ENCODE measurements at regions not wholly inside any gene's neighbourhood (a gene's known extent, or its start where the extent isn't known, plus 50 kb on each side); places are given as distances from the start of the nearest gene placed in this dataset.
"Not testable (repeated sequence)": the region's sequence is repeated elsewhere in the genome, so short reads cannot be mapped to it uniquely, and the experiment has no call there.

DNA sequence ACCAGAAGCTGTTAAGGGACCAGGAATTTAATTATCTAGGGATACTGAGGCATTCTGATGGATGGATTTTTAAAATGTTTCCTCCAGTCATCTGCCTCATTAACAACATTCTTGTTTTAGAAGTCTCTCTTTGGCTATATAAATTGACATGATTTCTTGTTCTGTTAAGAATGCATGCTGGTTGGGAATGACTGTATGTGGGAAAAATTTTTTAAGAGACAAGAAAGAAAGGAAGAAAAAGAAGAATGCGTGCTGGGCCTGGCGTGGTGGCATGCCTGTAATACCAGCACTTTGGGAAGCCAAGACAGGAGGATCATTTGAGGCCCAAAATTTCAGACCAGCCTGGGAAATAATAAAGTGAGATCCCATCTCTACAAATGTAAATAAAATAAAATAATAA lies 203.6 kb downstream of the GJA1 start:
- no peak for DNase-seq (ENCODE audit: low spot score)

DNA sequence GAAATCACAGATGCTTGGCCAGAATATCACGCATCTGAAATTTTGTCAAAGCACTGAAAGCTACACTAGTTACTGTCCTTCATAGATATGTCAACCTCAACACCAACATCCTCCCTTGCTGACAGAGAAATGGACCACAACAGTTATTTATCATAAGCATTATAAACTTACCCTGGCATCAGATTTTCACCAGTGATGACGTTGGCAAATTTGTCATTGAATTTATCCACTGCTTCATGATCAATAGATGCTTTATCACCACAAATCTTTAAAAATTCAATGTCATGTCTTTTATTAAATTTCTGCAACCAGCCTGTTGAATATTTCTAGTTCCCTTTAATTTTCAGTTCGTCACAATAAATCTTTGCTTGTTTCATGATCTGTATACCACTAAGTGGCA lies 205.7 kb downstream of the GJA1 start:
- no peak for DNase-seq (ENCODE audit: low spot score)

GRCh38 chr6:121645100-121645745 lies 209.8 kb downstream of the GJA1 start:
- DNase-seq (ENCODE audit: low spot score) = no peak

- peak; percentile 9 for DNase-seq (ENCODE audit: low spot score)
Observed at GRCh38 chr6:121647905-121648304, 212.5 kb downstream of the GJA1 start.

DNA sequence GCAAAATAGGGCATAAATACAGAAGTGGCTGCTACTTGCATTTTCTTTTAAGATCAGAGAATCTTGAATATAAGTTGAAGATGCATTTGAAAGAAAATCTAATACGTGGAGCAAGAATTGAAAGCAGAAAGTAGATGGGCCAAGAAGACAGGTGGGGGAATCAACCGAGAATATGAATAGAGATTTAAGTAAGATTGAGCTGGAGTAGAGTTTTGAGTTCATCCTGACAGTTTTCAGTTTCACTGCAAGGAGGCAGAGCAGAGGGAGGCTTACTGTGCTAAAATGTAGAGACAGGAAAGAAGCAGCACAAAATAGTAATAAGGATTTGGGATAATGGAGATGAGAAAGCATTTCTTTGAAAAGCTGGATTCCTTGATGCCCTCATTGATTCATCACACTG lies 214.5 kb downstream of the GJA1 start:
- DNase-seq (ENCODE audit: low spot score) = no peak

GRCh38 chr6:121651420-121651819 lies 216.0 kb downstream of the GJA1 start:
- no peak for DNase-seq (ENCODE audit: low spot score)

DNA sequence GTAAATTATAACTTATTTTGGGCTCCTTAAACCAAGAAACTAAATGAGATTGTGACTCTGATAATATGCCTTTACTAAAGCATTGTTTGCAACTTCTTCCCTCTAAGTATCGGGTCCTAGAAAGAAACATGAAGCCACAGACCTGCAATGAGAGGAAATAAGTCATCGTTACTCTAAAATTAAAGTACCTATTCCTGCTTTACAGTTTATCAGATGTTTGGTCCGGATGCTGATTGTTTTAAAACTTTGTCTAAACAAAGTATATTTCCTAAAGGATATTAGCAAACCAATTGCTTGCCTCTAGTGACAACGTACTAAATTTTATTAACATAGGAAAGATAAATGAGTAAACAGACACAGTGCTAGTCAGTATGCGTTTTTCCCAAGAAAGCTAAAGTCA lies 216.8 kb downstream of the GJA1 start:
- DNase-seq (ENCODE audit: low spot score) = no peak

DNA sequence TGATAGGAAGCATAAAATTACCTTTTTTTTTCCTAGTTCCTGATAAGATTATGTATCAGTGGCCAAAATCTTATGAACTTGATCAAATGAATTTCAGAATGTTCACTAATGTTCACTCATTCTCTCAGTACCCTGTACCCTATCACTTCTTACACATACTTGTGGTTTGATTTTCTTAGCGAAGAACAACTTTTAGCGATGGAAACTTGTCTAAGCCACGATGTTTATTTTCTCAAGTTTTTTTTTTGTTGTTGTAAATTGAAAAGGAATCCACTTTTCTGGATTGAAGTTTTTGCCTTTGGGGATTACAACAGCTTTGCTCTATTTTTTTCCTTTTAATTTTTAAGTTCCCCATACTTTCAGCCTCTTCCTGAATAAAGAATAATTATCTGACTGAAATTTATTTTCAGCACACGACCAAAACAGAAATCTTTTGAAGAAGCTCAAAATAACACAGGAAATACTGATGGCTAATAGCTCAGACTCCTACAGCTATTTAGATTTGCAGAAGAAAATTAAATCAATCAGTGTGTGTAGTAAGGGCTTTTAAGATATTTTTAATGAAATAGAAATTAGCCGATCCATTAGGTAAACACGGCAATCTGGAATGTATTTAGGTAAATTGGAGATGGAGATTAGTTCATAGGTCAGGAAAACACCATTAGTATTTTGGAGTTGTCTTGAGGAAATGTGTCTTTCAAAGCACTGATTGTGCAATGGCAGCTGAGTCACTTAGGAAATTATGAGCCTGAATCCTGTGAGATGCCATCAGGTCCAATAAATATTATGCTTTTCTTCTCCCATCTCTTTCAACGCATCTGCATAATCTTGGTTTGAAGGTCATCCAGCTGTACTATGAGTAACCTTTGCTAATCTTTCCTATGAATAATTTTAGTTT lies 217.5 kb downstream of the GJA1 start:
- DNase-seq (ENCODE audit: low spot score) = peak; percentile 42

DNA sequence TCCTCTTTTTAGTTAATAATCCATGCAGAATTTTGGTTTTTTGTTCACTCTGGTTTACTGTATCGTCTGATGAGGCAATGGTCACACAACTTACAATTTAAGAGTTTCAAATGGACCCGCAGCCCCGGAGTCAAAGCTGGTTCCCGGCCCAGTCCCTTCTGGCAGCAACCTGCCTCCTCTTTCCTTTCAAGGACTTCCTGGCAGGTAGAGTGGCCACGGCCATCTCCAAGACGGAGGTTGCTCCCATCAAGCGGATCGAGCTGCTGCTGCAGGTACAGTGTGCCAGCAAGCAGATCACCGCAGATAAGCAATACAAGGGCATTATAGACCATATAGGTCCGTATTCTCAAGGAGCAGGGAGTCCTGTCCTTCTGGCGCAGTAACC lies 218.2 kb downstream of the GJA1 start:
- DNase-seq (ENCODE audit: low spot score) = no peak

- DNase-seq (ENCODE audit: low spot score) = no peak
Observed at GRCh38 chr6:121657972-121658371, 222.5 kb downstream of the GJA1 start.

DNA sequence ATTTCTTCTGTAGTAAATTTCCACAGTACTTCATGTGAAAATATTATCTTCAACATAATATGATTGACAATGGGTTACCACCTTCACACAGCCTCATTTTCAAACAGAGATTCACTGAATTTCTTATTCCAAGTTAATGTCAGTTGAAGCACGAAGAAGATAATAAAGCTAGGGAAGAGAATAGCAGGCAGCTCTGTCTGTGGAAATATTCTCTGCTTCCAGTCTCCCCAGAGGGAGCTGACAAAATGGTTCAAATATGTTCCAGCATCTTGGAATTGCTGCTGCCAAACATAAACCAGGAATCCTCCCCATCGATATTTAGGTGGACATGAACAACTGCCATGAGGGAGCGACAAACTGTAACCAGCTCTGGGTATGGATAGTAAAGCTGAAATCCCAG lies 224.8 kb downstream of the GJA1 start:
- no peak for DNase-seq (ENCODE audit: low spot score)

DNA sequence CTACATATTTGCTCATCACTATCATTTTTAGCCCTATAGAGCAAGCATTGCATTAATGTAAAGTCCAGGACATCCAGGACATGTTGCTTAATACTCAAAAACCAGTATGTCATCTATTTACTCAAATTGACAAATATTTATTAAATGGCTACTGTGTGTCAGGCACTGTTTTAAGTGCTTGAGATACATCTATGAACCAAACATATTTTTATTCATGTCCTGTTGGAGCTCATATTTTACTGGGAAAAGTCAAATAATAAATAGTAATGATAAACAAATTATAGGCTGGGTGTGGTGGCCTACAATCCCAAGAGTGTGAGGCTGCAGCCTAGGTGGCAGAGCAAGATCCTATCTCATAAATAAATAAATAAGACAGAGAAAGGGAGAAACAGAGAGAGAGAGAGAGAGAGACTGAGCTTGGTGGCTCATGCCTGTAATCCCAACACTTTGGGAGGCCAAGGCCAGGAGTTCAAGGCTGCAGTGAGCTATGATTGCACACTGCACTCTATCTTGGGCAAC lies 227.9 kb downstream of the GJA1 start:
- no peak for DNase-seq (ENCODE audit: low spot score)

GRCh38 chr6:121664158-121664557 lies 228.7 kb downstream of the GJA1 start:
- DNase-seq (ENCODE audit: low spot score) = no peak

GRCh38 chr6:121666814-121667213 lies 231.4 kb downstream of the GJA1 start:
- peak; percentile 80 for DNase-seq (ENCODE audit: low spot score)

GRCh38 chr6:121668259-121668658 lies 232.8 kb downstream of the GJA1 start:
- no peak for DNase-seq (ENCODE audit: low spot score)

GRCh38 chr6:121670511-121670910 lies 235.1 kb downstream of the GJA1 start:
- no peak for DNase-seq (ENCODE audit: low spot score)

GRCh38 chr6:121677571-121677970 lies 242.1 kb downstream of the GJA1 start:
- no peak for DNase-seq (ENCODE audit: low spot score)

DNA sequence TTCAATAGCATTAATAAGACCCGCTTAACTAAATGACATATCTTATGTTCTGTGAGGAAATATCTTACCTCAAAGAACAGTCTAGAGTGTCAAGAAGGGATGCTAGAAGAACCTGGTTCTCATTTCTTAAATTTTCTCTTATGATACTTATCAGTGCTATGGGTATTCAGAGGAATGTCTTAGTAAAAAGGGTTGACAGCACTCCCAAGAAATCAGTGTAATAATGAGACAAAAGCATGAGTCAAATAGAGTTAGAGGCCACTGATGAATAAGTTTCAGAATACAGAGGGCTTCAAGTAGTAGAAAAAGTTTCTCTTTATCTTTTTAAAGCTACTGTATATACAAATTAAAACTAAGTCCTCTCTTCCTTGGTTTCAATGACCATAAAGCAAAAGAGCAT lies 242.8 kb downstream of the GJA1 start:
- DNase-seq (ENCODE audit: low spot score) = no peak

GRCh38 chr6:121680058-121680457 lies 244.6 kb downstream of the GJA1 start:
- DNase-seq (ENCODE audit: low spot score) = no peak

GRCh38 chr6:121682666-121683065 lies 247.2 kb downstream of the GJA1 start:
- DNase-seq (ENCODE audit: low spot score) = no peak

DNA sequence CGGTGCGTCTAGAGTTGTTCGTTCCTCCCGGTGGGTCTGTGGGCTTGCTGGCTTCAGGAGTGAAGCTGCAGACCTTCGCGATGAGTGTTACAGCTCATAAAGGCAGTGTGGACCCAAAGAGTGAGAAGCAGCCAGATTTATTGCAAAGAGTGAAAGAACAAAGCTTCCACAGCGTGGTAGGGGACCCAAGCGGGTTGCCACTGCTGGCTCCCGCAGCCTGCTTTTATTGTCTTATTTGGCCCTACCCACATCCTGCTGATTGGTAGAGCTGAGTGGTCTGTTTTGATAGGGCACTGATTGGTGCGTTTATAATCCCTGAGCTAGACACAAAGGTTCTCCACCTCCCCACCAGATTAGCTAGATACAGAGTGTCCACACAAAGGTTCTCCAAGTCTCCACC lies 250.4 kb downstream of the GJA1 start:
- not testable (repeated sequence) for DNase-seq (ENCODE audit: low spot score)

DNA sequence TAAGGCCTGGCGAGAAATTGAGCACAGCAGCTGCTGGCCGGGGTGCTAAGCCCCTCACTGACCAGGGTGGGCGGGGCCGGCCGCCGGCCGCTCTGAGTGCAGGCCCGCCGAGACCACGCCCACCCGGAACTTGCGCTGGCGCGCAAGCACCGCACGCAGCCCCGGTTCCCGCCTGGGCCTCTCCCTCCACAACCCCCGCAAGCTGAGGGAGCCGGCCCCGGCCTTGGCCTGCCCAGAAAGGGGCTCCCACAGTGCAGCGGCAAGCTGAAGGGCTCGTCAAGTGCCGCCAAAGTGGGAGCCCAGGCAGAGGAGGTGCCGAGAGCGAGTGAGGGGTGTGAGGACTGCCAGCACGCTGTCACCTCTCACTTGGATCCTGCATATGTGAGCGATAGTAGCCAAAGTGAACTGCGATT lies 251.2 kb downstream of the GJA1 start:
- DNase-seq (ENCODE audit: low spot score) = no peak

GRCh38 chr6:121688974-121689373 lies 253.5 kb downstream of the GJA1 start:
- DNase-seq (ENCODE audit: low spot score) = no peak

Data from RKO (cell line).